GM12878 (cell line): ENCODE measurements at regions not wholly inside any gene's neighbourhood (a gene's known extent, or its start where the extent isn't known, plus 50 kb on each side); places are given as distances from the start of the nearest gene placed in this dataset.

Source experiments
- ATAC-seq: fragments of 200-7000 bp; cut with Tn5 transposase; 3 replicates; pipeline ENCODE4 v1.9.1; 2020; ENCODE audit warnings: mild to moderate bottlenecking, moderate library complexity
- BruUV-seq: library from RNA; stranded (reverse); fragments of 400-500 nt; replicated peaks from 2 replicates; lab custom pipeline; 2021; lab: Mats Ljungman, UMichigan
- CTCF ChIA-PET: fragments of 300-600 bp; sonication (Branson Sonifier 250); formaldehyde crosslinking; extraction: SDS; loops from one replicate; lab custom pipeline; 2021; ENCODE audit warnings: inconsistent platforms; lab: Yijun Ruan, JAX
- POLR2A ChIA-PET: fragments of 350-600 bp; formaldehyde crosslinking; extraction: SDS; loops from one replicate; lab custom pipeline; 2021; ENCODE audit warnings: inconsistent platforms; lab: Charles Lee
- RAD21 ChIA-PET: fragments of 300-600 bp; sonication (Branson Sonifier 250); formaldehyde crosslinking; loops from one replicate; lab custom pipeline; 2023; ENCODE audit warnings: antibody characterized with exemption; ENCODE audit not compliant: unreplicated experiment; lab: Charles Lee
- SMC1A ChIA-PET: fragments of 300-600 bp; sonication (Branson Sonifier 250); formaldehyde crosslinking; loops from one replicate; lab custom pipeline; 2023; ENCODE audit not compliant: unreplicated experiment, uncharacterized antibody; lab: Charles Lee
- DNase-seq: peaks from one replicate; pipeline ENCODE4 v3.0.0-alpha.2; 2011; ENCODE audit warnings: low read depth, low spot score
- FAIRE-seq: peaks from 3 replicates; lab custom pipeline; 2011; peaks lifted over from hg19 to GRCh38; lab: Jason Lieb, UNC
- H2AFZ ChIP-seq: 2 replicates; pipeline ENCODE4 v1.6.0; 2011; ENCODE audit warnings: low read depth, low read length, control low read depth; ENCODE audit not compliant: control insufficient read depth
- H3K27ac ChIP-seq: 2 replicates; pipeline ENCODE4 v1.5.1; 2011; ENCODE audit warnings: control low read depth; ENCODE audit not compliant: control insufficient read depth, insufficient read depth
- H3K27me3 ChIP-seq, 2 experiments: replicated peaks in 1 of 2; 2 replicates each; pipeline versions ENCODE4 v1.6.0 to v1.6.1; 2011; ENCODE audit warnings: low read length in 1 of 2; ENCODE audit not compliant: control insufficient read depth in 2 of 2, insufficient read depth in 2 of 2
- H3K36me3 ChIP-seq, 2 experiments: 2 replicates each; pipeline ENCODE4 v1.5.1; 2011; ENCODE audit warnings: low read length in 1 of 2; ENCODE audit not compliant: control insufficient read depth in 2 of 2, insufficient read depth in 2 of 2
- H3K4me1 ChIP-seq: 2 replicates; pipeline ENCODE4 v1.6.1; 2011; ENCODE audit warnings: mild to moderate bottlenecking, low read length, moderate library complexity, mixed read lengths; ENCODE audit not compliant: control insufficient read depth, insufficient read depth
- H3K4me2 ChIP-seq: 2 replicates; pipeline ENCODE4 v1.6.0; 2011; ENCODE audit warnings: control low read depth; ENCODE audit not compliant: control insufficient read depth, insufficient read depth
- H3K4me3 ChIP-seq: fragments of 200-600 bp; sonication (generic); 2 replicates; pipeline ENCODE4 v1.5.1; 2016
- H3K79me2 ChIP-seq: 2 replicates; pipeline ENCODE4 v1.6.0; 2011; ENCODE audit warnings: low read length; ENCODE audit not compliant: control insufficient read depth, insufficient read depth
- H3K9ac ChIP-seq: 2 replicates; pipeline ENCODE4 v1.8.0; 2011; ENCODE audit warnings: low read length, control low read depth, mixed read lengths; ENCODE audit not compliant: control insufficient read depth, insufficient read depth
- H3K9me3 ChIP-seq: replicated peaks from 3 replicates; pipeline ENCODE4 v1.5.1; 2011; ENCODE audit warnings: mild to moderate bottlenecking, low read length; ENCODE audit not compliant: control insufficient read depth, insufficient read depth
- H4K20me1 ChIP-seq: 2 replicates; pipeline ENCODE4 v1.6.0; 2011; ENCODE audit not compliant: control insufficient read depth, insufficient read depth
- FOXM1 ChIP-seq: IDR thresholded peaks from 2 replicates; pipeline ENCODE4 v1.6.1; 2012; ENCODE audit warnings: low read depth, mild to moderate bottlenecking, inconsistent platforms, low read length, moderate library complexity
- PAX8 ChIP-seq: fragments of 450-650 bp; IDR thresholded peaks from 2 replicates; pipeline ENCODE4 v1.6.1; 2017; ENCODE audit warnings: mild to moderate bottlenecking, moderate library complexity
- RELA ChIP-seq: fragments of 450-650 bp; IDR thresholded peaks from 2 replicates; pipeline ENCODE4 v1.8.0; 2014; ENCODE audit warnings: borderline replicate concordance; ENCODE audit not compliant: partially characterized antibody
- STAT3 ChIP-seq: IDR thresholded peaks from 2 replicates; pipeline ENCODE4 v1.6.1; 2011; ENCODE audit warnings: low read depth, low read length, improper control_type of control experiment
- WGBS: methylation state at CpG from one replicate; pipeline ENCODE4 v1.1.6; 2016; ENCODE audit warnings: low lambda C conversion rate; ENCODE audit not compliant: insufficient replicate concordance, insufficient coverage; ENCODE audit errors: missing lambda C conversion rate; 5-methylcytosine and 5-hydroxymethylcytosine counted together
- in situ Hi-C: fragments of 300-500 bp; cut with MboI; formaldehyde crosslinking; loops from 9 replicates; pipeline ENCODE4 v1.14.3; 2018; ENCODE audit warnings: mixed read lengths
- intact Hi-C: fragments of 100-400 bp; cut with micrococcal nuclease; formaldehyde crosslinking; loops from one replicate; pipeline ENCODE4 v1.14.2; 2022; ENCODE audit not compliant: unreplicated experiment
- TF ChIP-seq, protein P1 (sequence below), 3 experiments: IDR thresholded peaks in 2 of 3; conservative IDR thresholded peaks in 1 of 3; 2 replicates each; pipeline ENCODE4 v1.5.1; 2011; ENCODE audit warnings: low read depth in 3 of 3, low read length in 3 of 3, mild to moderate bottlenecking in 3 of 3, control low read depth in 2 of 3, moderate library complexity in 2 of 3, inconsistent platforms in 1 of 3, mixed read lengths in 1 of 3; ENCODE audit not compliant: control insufficient read depth in 2 of 3, insufficient read depth in 1 of 3; ENCODE audit errors: extremely low read depth in 1 of 3
- TF ChIP-seq, protein P2 (sequence below): fragments of 450-650 bp; conservative IDR thresholded peaks from 2 replicates; pipeline ENCODE4 v1.6.1; 2017; ENCODE audit warnings: mild to moderate bottlenecking, moderate library complexity
- TF ChIP-seq, protein P3 (sequence below): IDR thresholded peaks from 2 replicates; pipeline ENCODE4 v1.6.1; 2011; ENCODE audit warnings: mild to moderate bottlenecking, low read depth, low read length, moderate library complexity; ENCODE audit not compliant: insufficient replicate concordance

DNA sequence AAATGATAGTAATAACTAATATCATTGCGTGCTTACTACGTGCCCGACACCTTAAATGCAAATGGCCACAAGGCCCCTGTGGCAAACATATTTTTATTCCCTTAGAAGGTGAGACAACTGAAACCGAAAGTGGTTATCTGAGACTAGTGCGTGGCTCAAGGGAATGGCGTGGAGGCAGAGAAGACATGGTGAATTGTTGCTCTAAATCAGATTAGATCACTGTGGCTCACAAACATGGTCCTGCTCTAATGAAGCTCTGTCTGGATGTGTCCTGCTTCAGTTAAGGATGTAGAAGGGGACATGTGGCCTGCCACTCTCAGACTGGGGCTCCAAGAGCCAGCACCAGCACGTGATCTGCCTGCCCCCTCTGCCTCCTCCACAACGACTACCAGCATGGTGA, 124.2 kb upstream of the GMDS start (continued):
- TF ChIP-seq, protein P1, sequence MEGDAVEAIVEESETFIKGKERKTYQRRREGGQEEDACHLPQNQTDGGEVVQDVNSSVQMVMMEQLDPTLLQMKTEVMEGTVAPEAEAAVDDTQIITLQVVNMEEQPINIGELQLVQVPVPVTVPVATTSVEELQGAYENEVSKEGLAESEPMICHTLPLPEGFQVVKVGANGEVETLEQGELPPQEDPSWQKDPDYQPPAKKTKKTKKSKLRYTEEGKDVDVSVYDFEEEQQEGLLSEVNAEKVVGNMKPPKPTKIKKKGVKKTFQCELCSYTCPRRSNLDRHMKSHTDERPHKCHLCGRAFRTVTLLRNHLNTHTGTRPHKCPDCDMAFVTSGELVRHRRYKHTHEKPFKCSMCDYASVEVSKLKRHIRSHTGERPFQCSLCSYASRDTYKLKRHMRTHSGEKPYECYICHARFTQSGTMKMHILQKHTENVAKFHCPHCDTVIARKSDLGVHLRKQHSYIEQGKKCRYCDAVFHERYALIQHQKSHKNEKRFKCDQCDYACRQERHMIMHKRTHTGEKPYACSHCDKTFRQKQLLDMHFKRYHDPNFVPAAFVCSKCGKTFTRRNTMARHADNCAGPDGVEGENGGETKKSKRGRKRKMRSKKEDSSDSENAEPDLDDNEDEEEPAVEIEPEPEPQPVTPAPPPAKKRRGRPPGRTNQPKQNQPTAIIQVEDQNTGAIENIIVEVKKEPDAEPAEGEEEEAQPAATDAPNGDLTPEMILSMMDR (IDR thresholded peaks at IDR 0.05 in 2 of 3, conservative IDR thresholded peaks at IDR 0.05 in 1 of 3; ENCODE audit: control insufficient read depth in 2 of 3, extremely low read depth in 1 of 3, insufficient read depth in 1 of 3, low read depth in 3 of 3, low read length in 3 of 3), result no peak
- TF ChIP-seq, protein P2, sequence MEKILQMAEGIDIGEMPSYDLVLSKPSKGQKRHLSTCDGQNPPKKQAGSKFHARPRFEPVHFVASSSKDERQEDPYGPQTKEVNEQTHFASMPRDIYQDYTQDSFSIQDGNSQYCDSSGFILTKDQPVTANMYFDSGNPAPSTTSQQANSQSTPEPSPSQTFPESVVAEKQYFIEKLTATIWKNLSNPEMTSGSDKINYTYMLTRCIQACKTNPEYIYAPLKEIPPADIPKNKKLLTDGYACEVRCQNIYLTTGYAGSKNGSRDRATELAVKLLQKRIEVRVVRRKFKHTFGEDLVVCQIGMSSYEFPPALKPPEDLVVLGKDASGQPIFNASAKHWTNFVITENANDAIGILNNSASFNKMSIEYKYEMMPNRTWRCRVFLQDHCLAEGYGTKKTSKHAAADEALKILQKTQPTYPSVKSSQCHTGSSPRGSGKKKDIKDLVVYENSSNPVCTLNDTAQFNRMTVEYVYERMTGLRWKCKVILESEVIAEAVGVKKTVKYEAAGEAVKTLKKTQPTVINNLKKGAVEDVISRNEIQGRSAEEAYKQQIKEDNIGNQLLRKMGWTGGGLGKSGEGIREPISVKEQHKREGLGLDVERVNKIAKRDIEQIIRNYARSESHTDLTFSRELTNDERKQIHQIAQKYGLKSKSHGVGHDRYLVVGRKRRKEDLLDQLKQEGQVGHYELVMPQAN, result no peak
- TF ChIP-seq RELA (no peak), PAX8 (no peak)
- TF ChIP-seq, protein P3, sequence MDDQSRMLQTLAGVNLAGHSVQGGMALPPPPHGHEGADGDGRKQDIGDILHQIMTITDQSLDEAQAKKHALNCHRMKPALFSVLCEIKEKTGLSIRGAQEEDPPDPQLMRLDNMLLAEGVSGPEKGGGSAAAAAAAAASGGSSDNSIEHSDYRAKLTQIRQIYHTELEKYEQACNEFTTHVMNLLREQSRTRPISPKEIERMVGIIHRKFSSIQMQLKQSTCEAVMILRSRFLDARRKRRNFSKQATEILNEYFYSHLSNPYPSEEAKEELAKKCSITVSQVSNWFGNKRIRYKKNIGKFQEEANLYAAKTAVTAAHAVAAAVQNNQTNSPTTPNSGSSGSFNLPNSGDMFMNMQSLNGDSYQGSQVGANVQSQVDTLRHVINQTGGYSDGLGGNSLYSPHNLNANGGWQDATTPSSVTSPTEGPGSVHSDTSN, result no peak
- TF ChIP-seq, all 136 proteins: peak for 0

DNA sequence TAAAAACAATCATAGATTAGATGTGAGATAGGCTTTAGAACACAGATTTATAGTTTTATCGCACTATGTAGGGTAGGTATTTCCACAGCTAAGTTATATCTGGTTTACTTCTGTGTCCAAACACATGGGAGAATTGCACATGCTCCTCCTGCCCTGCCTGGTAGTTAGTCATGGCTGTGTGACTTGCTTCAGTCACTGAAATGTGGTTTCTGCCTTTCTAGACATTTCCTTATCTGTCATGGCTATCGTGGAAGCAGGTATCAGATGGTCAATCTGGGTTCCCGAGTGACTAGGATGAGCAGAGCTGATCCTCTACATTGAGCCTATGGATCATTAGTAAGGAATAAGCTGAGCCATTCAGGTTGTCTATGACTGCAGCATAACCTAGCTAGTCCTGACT, 117.8 kb upstream of the GMDS start:
- SMC1A ChIA-PET, result no interaction called here
- H3K27ac ChIP-seq, result no peak overlapping the region
- H4K20me1 ChIP-seq, result no peaks in the 10 kb centered on the region
- intact Hi-C loops (no loop called here), in situ Hi-C loops (no loop called here)
- H3K4me2 ChIP-seq, result no peak overlapping the region
- DNase-seq (no peak), FAIRE-seq (no peak), ATAC-seq (no peak)
- no peak for TF ChIP-seq STAT3
- TF ChIP-seq FOXM1, result no peak
- no peaks in the 10 kb centered on the region for H3K27me3 ChIP-seq
- no peaks in the 10 kb centered on the region for H3K4me1 ChIP-seq
- RAD21 ChIA-PET, result interaction anchor here (1.1 kb wide), 1 partner anchor 9 kb away, joined by 3 read pairs; no protein-coding TSS in a partner anchor
- H3K9ac ChIP-seq, result no peak overlapping the region
- WGBS, result 27% methylated on average over 3 of the region's 3 CpGs
- CTCF ChIA-PET, result interaction anchor here (0.9 kb wide), 1 partner anchor 9 kb away, joined by 3 read pairs; no protein-coding TSS in a partner anchor
- POLR2A ChIA-PET, result no interaction called here
- BruUV-seq, result no TSS peak
- no peak overlapping the region for H3K4me3 ChIP-seq
- H3K9me3 ChIP-seq, result no peaks in the 10 kb centered on the region
- H2AFZ ChIP-seq, result no peak overlapping the region
- no peaks in the 10 kb centered on the region for H3K79me2 ChIP-seq
- H3K36me3 ChIP-seq, result no peaks in the 10 kb centered on the region
